Erythroblast (primary cell): ENCODE measurements at regions not wholly inside any gene's neighbourhood (a gene's known extent, or its start where the extent isn't known, plus 50 kb on each side); places are given as distances from the start of the nearest gene placed in this dataset.

Experiments used
- GATA1 ChIP-seq: IDR thresholded peaks from 2 replicates; pipeline ENCODE4 v1.6.1; 2011; ENCODE audit warnings: low read depth, mild to moderate bottlenecking, control low read depth, low read length, moderate library complexity
- POLR2A ChIP-seq: IDR thresholded peaks from 2 replicates; pipeline ENCODE4 v1.6.1; 2011; ENCODE audit warnings: mild to moderate bottlenecking, low read length

DNA sequence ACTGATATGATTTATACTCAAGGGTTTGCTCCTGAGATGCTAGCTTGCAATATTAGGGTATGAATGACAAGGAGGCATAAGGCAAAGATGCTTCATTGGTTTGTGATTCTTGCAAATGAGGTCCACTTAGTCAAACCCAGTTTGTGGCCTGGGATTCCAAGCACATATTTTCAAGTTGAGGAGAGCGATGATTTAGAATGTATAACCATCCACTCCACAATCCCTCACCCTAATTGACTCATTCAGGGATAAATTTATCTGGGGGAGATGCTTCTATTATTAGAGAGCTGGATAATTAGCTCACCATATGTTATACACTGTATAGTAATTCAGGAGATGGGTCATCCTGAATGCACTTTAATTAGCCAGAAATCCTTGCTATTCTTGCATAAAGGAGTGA, 118.3 kb upstream of the PUDP start:
- no peak for TF ChIP-seq POLR2A
- TF ChIP-seq GATA1, result no peak
